Left lobe of liver (tissue), 2 donors: ENCODE measurements at regions not wholly inside any gene's neighbourhood (a gene's known extent, or its start where the extent isn't known, plus 50 kb on each side); places are given as distances from the start of the nearest gene placed in this dataset.

Source experiments
- ATAC-seq: fragments of 200-7000 bp; cut with Tn5 transposase; one replicate; pipeline ENCODE4 v1.9.1; 2020; ENCODE audit warnings: mild to moderate bottlenecking, moderate library complexity
- DNase-seq: peaks from one replicate; pipeline ENCODE4 v3.0.0-alpha.2; 2020; ENCODE audit warnings: low spot score
- donor health status: DM: no; HTN: no; CAD: no; lungs with moderate emphysema.
- donor health status: DM: no; HTN: yes; CAD: no.

DNA sequence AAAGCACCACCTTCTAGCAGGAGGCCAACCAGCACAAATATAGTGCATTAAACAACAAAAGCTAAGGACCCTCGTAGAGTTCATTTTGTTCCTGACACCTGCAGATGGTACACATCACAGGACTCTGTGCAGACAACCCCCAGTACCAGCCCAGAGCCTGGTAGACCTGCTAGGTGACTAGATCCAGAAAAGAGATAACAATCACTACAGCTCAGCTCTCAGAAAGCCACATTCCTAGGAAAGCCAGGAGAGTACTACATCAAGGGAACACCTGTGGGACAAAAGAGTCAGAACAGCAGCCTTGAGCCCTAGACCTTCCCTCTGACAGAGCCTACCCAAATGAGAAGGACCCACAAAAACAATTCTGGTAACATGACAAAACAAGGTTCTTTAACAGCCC lies 344.7 kb upstream of the PTBP2 start:
- ATAC-seq (no peak), DNase-seq (no peak)

DNA sequence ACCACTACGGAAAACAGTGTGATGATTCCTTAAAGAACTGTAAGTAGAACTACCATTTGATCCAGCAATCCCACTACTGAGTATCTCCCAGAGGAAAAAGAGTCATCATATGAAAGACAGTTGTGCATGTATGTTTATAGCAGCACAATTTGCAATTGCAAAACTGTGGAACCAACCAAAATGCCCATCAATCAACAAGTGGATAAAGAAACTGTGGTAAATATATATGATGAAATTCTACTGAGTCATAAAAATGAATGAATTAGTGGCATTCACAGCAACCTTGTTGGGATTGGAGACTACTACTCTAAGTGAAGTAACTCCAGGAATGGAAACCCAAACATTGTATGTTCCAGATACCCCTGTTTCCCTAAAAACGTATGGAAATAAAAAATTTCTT lies 337.0 kb upstream of the PTBP2 start:
- no peak for DNase-seq
- no peak for ATAC-seq

DNA sequence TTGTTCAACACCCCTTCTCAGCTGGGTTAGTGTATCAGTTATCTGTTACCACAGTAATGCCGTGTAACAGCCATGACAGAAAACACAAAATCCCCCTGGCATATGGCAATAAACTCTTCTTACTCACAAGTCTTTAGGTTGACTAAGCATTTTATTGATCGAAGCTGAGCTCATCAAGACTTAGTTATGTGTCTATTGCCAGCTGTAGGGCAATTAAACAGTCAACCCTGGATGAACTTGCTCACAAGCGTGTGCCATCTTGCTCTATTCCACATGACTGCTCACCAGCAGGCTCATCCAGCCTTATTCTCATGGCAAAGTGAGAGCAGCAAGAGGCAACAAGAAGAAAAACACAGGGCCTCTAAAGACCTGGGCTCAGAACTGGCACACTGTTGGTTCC lies 333.8 kb upstream of the PTBP2 start:
- no peak for DNase-seq
- no peak for ATAC-seq

DNA sequence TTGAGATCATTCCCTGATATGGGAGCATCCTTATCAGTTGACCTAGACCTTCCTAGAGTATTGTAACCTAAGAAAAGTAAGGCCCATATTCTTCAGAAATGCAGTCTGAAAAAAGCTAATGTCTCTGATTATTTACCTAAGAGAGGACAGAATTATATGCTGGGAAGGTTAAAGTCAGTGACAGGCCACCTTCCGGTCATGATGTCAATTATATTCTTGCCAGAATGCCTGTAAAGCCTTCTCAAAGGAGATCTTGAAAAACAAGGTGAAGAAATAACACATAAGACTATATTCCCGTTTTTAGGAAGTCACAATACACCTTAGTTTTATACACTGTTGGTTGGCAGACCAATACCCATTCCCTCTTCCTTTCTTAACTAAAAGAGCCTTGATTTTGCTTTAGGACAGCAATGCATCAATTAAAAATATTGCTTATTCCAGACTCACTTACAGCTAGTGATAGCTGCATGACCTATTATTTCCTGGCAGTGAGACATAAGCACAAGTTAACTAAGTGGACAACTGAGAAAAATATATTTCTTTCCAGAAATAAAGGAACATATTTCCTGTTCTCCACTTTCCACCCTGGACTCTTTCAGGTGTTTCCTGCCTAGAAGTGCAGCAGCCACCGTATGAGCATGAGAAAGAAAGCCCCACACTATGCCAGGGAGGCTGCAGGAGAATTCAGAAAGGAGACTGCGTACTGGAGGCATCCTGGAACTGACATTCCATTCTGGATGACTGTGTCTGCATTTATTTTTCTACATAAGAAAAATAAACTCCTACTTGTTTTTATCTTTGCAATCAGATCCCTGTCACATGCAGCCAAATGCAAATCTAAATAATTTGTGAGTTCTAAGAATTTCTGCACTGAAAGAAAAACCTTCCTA lies 332.9 kb upstream of the PTBP2 start:
- DNase-seq (no peak), ATAC-seq (no peak)

DNA sequence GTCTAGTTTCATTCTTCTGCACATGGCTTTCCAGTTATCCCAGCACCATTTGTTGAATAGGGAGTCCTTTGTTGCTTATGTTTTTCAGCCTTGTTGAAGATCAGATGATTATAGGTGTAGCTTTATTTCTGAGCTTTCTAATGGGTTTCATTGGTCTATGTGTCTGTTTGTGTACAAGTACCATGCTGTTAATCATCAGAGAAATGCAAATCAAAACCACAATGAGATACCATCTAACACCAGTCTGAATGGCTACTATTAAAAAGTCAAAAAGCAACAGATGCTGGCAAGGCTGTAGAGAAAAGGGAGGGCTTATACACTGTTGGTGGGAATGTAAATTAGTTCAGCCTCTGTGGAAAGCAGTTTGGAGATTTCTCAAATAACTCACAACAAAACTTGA lies 321.5 kb upstream of the PTBP2 start:
- DNase-seq, result no peak
- no peak for ATAC-seq

DNA sequence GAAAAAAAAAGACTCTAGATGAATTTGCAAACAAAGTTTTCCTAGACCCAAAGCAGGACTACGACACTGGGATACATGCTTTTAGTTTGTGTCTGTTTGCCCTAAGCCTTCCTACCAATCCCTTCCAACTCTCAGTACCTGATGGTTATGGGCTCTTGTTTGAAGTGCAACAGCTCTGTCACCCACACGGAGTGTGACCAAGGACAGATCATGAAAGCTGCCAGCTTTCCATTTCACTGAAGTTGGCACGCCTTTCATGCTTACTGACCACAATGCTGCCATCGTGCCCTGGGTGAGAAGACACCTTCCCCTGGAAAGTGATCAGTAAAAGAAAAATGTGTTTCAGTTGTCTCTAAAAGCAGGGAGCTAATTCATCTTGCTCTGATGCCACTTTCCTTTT lies 312.5 kb upstream of the PTBP2 start:
- peak; percentile 88 for ATAC-seq
- peak; percentile 65 for DNase-seq

DNA sequence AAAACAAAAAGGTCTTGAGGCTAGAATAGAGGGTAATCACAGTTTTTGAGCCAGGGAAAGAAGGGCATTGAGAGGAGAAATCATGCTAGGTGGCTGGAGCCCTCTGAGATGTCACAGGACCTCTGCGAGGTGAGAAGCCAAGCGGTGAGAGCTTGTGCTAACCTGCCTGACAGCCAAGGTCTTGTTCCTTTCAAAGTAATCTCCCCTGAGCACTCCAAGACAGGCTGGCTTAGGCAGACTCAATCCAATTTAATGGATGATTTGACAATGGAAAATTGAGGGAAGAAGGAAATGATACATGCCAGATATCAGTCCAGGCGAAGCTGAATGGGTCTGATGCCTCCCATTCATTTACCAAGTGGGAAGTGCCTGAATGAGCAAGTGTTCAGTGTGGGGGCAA lies 311.9 kb upstream of the PTBP2 start:
- DNase-seq, result no peak
- no peak for ATAC-seq

DNA sequence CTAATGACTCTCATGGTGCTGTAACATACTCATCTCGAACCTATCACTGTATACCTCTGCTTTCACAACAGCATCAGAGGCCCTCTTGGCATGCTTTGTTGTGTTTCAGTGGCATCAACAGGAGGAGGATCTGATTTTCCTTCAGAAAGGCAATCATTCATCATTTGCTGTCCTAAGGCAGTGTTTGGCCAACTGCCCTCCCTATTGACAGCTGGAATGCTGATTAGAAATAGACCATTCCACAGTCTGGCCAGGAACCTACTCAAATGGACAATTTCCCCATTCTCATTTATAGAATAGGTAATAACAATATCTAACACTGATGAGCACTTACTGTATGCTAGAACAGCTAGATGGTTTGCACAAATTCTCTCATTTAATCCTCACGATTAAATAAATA lies 310.6 kb upstream of the PTBP2 start:
- ATAC-seq (no peak), DNase-seq (no peak)

DNA sequence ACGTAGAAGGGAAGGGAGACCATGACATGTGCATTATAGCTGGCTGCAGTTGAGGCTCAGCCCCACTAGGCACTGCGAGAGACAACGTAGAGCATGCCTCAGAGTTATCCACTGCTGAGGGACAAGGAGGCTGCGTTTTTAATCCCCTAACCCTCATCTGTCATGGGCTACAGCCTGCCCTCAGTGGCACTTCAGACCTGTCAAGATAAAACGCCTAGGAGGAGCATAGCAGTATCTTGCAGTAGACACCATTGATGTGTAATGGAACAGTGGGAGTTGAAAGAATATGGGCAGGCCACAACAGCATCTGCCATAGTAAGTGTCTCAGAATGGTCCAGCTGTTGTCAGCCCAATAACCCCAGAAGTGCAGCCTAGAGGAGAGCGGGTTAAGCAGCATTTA lies 307.0 kb upstream of the PTBP2 start:
- ATAC-seq (no peak), DNase-seq (no peak)

DNA sequence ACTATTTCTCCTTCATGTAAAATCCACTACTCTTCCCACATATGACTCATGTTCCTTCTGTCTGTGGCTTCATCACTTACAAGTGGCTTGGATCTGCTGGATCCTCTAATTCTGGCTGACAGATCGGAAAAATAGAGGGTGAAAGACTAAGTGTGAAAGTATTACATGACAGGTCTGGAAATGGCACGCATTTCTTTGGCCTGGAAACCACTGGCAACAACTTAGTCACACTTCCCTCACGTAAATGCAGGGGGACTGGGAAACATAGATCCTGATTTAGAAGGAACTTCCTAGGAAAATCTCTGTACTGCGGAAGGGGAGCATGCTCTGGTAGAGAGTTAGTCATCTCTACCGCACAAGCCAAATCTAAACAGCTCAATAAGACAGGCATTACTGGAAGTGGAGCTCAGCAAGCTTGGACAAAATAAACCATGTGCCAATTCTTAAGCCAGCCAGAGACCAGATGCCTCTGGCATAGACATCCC lies 305.4 kb upstream of the PTBP2 start:
- DNase-seq, result no peak
- peak; percentile 86 for ATAC-seq

DNA sequence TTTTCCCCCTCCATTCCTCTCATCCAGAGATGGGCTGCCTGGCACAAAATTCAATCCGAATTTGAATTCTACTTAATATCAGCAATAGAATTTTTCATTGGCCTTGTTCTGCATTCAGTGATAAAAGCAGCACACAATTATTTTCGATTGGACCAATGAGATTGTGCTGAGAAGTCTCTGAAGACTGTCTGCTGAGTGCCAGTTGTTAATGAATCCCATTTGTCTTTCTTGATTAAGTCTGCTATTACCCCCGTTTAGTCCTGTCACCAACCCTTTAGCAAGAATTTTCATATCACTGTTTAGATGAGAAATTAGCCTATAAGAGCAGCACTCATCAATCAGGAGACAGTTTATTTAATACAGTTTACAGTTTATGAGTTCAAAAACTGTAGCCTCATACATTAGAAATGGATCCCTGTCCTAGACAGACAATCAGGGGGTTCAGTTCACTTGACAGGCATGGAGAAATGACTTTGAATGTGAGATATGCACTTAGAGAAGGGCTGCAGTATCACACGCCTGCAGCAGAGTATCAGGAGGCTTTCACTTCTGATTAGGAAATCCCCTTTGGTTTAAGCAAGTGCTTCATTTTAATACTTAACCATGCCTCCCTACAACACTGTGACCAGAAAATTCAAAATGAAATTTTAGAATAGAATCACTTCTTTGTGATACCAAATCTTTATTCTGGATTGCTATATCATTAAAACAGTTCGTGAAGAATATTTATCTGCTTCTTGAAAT lies 304.7 kb upstream of the PTBP2 start:
- ATAC-seq, result peak; percentile 78

DNA sequence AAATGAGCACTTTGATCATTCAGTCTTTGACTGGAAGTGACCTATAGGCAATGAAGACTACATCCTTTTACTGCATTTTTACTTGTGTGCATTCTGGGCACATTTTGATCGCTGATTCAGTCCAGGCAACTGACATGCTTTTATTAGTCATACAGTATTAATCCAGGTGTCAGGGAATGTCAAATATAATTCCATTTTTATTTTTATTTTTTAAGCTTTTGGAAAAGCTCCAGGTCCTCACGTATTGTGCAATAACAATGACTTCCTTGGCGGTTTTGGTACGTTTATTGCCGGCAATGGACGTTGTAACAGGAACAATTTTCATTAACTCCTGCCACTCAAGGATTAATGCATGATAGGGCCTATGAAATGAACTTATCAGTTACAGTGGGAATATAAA lies 302.6 kb upstream of the PTBP2 start:
- DNase-seq (no peak), ATAC-seq (no peak)

More for the DNA sequence above, 304.7 kb upstream of the PTBP2 start:
- no peak for DNase-seq

DNA sequence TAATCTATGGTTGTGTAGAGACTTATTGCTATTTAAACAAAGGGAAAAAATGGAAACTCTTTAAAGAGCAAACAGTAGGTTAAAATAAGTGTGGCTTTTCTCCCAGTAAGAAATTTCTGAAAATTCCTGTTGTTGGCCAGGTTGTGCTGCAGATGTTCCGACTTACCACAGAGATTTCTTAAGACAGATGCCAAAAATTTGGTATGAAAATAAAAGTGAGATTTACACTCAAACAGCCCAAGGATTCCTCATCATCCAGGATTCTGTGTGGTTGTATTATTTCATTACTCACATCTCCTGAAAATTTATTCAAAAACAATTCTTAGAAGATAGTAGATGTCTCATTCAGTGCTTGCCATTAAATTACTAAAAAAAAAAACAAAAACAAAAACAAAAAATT lies 296.7 kb upstream of the PTBP2 start:
- ATAC-seq (no peak), DNase-seq (no peak)

DNA sequence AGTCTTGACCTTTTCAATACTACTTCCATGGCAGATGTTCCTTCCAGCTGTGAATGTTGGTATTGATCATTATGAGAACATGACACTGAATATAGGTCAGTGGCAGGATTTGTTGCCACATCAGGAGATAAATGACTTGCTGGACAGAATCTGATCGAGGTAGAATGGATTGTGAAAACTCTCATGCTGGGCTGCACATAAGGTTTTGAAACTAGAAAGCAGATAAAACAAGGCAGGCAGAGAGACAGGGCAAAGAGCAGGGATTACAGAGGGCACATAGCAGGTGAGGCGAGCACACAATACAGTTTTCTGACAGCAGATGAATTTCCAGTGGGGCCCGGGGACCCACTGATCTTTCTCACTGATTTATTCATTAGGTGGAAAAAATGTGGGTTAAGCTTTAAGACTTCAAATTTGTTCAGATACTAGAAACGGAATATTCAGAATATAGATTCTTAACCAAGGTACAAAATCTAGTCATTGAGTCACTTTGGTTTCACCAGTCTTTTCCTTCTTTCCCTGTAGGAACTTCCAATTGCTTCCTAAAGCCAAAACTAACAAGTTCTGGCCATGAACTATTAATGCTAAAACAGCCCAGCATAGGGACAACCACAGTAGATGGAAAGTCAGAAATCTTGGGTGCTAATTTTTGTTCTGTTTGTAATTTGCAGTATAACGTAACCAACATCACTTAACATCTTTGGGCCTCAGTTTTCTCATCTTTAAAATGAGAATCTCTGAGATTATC lies 296.0 kb upstream of the PTBP2 start:
- ATAC-seq (peak; percentile 98), DNase-seq (peak; percentile 77)

DNA sequence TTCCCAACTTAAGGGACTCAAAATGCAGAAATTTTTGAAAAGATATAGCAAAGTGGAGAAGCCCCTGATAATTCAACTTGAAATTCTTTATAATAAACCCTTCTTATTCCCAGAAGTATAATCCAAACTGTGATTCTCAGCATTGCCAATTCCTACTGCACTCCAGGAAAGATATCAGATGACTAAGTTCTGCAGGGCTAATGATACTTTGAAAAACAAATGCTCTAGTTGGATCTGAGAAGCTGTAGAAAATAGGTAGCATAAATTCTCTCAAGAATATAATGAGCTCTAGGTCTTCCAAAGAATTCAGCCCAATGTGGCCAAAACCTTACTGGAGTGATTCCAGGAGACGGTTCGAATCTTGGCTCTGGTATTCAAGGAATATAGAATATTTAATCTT lies 294.0 kb upstream of the PTBP2 start:
- no peak for ATAC-seq
- no peak for DNase-seq

DNA sequence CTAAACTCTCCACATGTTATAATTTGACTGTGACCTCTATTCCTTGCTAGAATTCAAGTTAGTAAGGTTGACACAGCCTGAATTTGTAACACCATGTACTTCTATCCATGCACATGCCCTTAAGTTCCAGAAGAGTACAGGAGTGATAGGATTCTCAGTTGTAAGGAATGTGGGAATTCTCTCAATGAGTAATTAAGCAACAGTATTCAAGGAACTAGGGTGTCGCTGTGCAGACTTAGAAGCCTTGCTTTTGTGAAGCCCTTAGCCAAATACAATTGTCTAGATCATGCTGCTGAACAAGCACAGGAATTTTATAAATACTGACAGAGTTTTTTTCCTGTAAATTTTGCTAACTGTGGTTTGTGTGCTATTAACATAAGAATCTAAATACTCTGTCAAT lies 276.3 kb upstream of the PTBP2 start:
- no peak for ATAC-seq

DNA sequence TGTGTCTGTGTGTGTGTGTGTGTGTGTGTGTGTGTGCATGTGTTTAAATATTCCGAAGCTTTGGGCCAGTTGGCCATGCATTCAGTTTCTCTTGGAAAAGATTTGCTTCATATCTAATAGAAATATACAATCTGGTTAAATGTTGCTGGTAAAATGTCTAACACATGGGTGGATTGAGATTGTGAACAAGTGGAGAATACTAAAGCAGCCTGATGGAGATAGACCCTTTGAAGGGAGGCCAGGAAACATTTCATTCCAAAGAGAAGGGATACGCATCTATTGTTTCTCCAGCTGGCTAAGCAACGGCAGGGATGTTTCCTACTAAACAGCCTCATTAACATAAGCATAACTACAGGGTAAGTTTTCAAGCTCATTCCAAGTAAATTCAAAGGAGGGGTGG lies 257.5 kb upstream of the PTBP2 start:
- no peak for DNase-seq

More for the DNA sequence above, 276.3 kb upstream of the PTBP2 start:
- DNase-seq, result no peak

DNA sequence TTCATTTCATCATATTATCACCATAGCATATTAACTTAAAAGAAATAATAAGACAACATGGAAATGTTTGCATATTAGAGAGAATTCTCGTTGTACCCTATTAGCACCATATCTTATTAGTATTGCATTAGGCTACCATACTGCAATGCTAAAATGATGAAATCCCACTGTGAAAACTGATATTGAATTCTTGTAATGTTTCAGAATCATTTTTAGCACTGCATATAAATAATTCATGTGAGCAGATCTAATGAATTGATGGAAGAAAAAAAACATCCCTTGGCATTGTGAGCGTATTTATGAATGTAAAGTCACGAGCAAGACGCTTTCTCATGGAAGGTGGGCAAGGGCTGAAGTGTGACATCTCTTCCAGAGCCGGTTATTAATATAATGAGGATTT lies 257.1 kb upstream of the PTBP2 start:
- DNase-seq, result no peak
- ATAC-seq, result no peak

More for the DNA sequence above, 257.5 kb upstream of the PTBP2 start:
- no peak for ATAC-seq

DNA sequence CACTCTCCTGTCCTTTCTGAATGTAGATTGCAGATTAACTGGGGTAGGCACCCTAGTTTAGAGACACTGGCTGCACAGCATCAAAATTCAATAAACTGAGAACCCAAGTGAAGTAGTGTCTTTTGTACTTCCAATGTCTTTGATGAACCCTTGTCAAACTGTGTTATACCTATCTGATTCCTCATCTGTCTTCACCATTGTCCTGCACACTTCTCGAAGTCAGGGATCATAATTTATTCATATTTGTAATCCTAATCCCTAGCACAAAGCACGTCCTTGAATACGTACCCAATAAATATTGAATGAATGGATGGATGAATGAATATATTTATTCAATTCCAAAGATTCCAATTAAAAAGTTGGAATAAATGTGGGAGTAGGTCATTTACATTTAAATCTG lies 256.6 kb upstream of the PTBP2 start:
- DNase-seq (no peak), ATAC-seq (no peak)

DNA sequence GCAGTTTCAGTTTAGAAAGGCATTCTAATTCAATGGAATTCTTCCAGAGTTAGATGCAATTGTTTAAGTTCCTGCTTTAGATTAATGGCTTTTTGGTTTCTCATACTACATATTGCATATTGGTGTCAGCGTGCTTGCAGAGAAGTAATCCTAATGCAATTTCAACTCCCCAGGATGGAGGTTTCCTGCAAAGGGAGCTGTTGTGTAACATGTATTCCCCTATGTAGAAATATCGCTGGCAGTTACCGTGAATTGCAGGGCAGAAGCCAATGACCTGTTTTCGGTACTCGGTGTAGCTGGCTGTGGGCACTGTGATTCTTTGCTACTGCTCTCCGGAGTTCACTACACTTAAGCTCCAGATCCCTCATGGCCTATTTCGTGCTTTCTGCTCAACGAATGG lies 256.1 kb upstream of the PTBP2 start:
- peak; percentile 100 for ATAC-seq
- peak; percentile 81 for DNase-seq

DNA sequence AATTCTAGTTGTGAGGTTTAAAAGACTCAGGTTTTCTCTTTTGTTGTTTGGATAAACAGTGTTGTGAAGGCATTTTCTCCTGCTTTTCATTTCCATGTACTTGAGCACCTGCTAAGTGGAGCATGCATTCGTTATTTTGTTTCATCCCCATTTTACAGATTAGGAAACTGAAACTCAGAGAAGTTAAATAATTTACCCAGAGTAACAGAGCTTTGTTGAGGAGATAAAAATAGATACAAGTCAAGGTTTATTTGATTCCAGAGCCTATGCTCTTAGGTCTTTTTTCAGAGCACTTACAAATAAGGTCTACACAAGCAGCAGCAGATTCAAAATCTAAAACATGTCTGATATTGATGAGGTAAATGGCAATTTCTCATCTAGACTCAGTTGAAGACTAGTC lies 254.7 kb upstream of the PTBP2 start:
- DNase-seq (no peak), ATAC-seq (no peak)
